GM12878 (cell line): ENCODE measurements at regions not wholly inside any gene's neighbourhood (a gene's known extent, or its start where the extent isn't known, plus 50 kb on each side); places are given as distances from the start of the nearest gene placed in this dataset.

Experiments
- ATAC-seq: fragments of 200-7000 bp; cut with Tn5 transposase; 3 replicates; pipeline ENCODE4 v1.9.1; 2020; ENCODE audit warnings: mild to moderate bottlenecking, moderate library complexity
- BruUV-seq: library from RNA; stranded (reverse); fragments of 400-500 nt; replicated peaks from 2 replicates; lab custom pipeline; 2021; lab: Mats Ljungman, UMichigan
- CTCF ChIA-PET: fragments of 300-600 bp; sonication (Branson Sonifier 250); formaldehyde crosslinking; extraction: SDS; loops from one replicate; lab custom pipeline; 2021; ENCODE audit warnings: inconsistent platforms; lab: Yijun Ruan, JAX
- POLR2A ChIA-PET: fragments of 350-600 bp; formaldehyde crosslinking; extraction: SDS; loops from one replicate; lab custom pipeline; 2021; ENCODE audit warnings: inconsistent platforms; lab: Charles Lee
- RAD21 ChIA-PET: fragments of 300-600 bp; sonication (Branson Sonifier 250); formaldehyde crosslinking; loops from one replicate; lab custom pipeline; 2023; ENCODE audit warnings: antibody characterized with exemption; ENCODE audit not compliant: unreplicated experiment; lab: Charles Lee
- SMC1A ChIA-PET: fragments of 300-600 bp; sonication (Branson Sonifier 250); formaldehyde crosslinking; loops from one replicate; lab custom pipeline; 2023; ENCODE audit not compliant: unreplicated experiment, uncharacterized antibody; lab: Charles Lee
- DNase-seq: peaks from one replicate; pipeline ENCODE4 v3.0.0-alpha.2; 2011; ENCODE audit warnings: low read depth, low spot score
- FAIRE-seq: peaks from 3 replicates; lab custom pipeline; 2011; peaks lifted over from hg19 to GRCh38; lab: Jason Lieb, UNC
- H2AFZ ChIP-seq: 2 replicates; pipeline ENCODE4 v1.6.0; 2011; ENCODE audit warnings: low read depth, low read length, control low read depth; ENCODE audit not compliant: control insufficient read depth
- H3K27ac ChIP-seq: 2 replicates; pipeline ENCODE4 v1.5.1; 2011; ENCODE audit warnings: control low read depth; ENCODE audit not compliant: control insufficient read depth, insufficient read depth
- H3K27me3 ChIP-seq, 2 experiments: replicated peaks in 1 of 2; 2 replicates each; pipeline versions ENCODE4 v1.6.0 to v1.6.1; 2011; ENCODE audit warnings: low read length in 1 of 2; ENCODE audit not compliant: control insufficient read depth in 2 of 2, insufficient read depth in 2 of 2
- H3K36me3 ChIP-seq, 2 experiments: 2 replicates each; pipeline ENCODE4 v1.5.1; 2011; ENCODE audit warnings: low read length in 1 of 2; ENCODE audit not compliant: control insufficient read depth in 2 of 2, insufficient read depth in 2 of 2
- H3K4me1 ChIP-seq: 2 replicates; pipeline ENCODE4 v1.6.1; 2011; ENCODE audit warnings: mild to moderate bottlenecking, low read length, moderate library complexity, mixed read lengths; ENCODE audit not compliant: control insufficient read depth, insufficient read depth
- H3K4me2 ChIP-seq: 2 replicates; pipeline ENCODE4 v1.6.0; 2011; ENCODE audit warnings: control low read depth; ENCODE audit not compliant: control insufficient read depth, insufficient read depth
- H3K4me3 ChIP-seq: fragments of 200-600 bp; sonication (generic); 2 replicates; pipeline ENCODE4 v1.5.1; 2016
- H3K79me2 ChIP-seq: 2 replicates; pipeline ENCODE4 v1.6.0; 2011; ENCODE audit warnings: low read length; ENCODE audit not compliant: control insufficient read depth, insufficient read depth
- H3K9ac ChIP-seq: 2 replicates; pipeline ENCODE4 v1.8.0; 2011; ENCODE audit warnings: low read length, control low read depth, mixed read lengths; ENCODE audit not compliant: control insufficient read depth, insufficient read depth
- H3K9me3 ChIP-seq: replicated peaks from 3 replicates; pipeline ENCODE4 v1.5.1; 2011; ENCODE audit warnings: mild to moderate bottlenecking, low read length; ENCODE audit not compliant: control insufficient read depth, insufficient read depth
- H4K20me1 ChIP-seq: 2 replicates; pipeline ENCODE4 v1.6.0; 2011; ENCODE audit not compliant: control insufficient read depth, insufficient read depth
- ASH2L ChIP-seq: fragments of 300-600, 200-600 bp; sonication (generic); IDR thresholded peaks from 2 replicates; pipeline ENCODE4 v1.6.1; 2017; ENCODE audit warnings: low read depth, mild to moderate bottlenecking, borderline replicate concordance
- CBX3 ChIP-seq: fragments of 200-600 bp; sonication (generic); IDR thresholded peaks from 2 replicates; pipeline ENCODE4 v1.6.1; 2016; ENCODE audit warnings: low read depth, borderline replicate concordance
- CBX5 ChIP-seq: sonication (generic); IDR thresholded peaks from 2 replicates; pipeline ENCODE4 v1.6.1; 2016; ENCODE audit warnings: low read depth, moderate library complexity, mild to moderate bottlenecking, inconsistent platforms
- CHD4 ChIP-seq: fragments of 200-600 bp; sonication (generic); IDR thresholded peaks from 2 replicates; pipeline ENCODE4 v1.6.1; 2016; ENCODE audit warnings: mild to moderate bottlenecking
- GABPA ChIP-seq: IDR thresholded peaks from 2 replicates; pipeline ENCODE4 v1.6.1; 2014; ENCODE audit warnings: antibody characterized with exemption, low read depth, mild to moderate bottlenecking, inconsistent platforms
- KAT2A ChIP-seq: conservative IDR thresholded peaks from 2 replicates; pipeline ENCODE4 v1.6.1; 2011; ENCODE audit warnings: low read depth, low read length; ENCODE audit not compliant: control insufficient read depth
- LARP7 ChIP-seq: fragments of 450-650 bp; IDR thresholded peaks from 2 replicates; pipeline ENCODE4 v1.6.1; 2017; ENCODE audit warnings: mild to moderate bottlenecking
- MYB ChIP-seq: fragments of 150-350 bp; IDR thresholded peaks from 2 replicates; pipeline ENCODE4 v1.6.1; 2014; ENCODE audit warnings: mild to moderate bottlenecking, low read depth, low read length, borderline replicate concordance
- NBN ChIP-seq: fragments of 450-650 bp; IDR thresholded peaks from 2 replicates; pipeline ENCODE4 v1.6.1; 2016
- NR2C2 ChIP-seq: IDR thresholded peaks from 2 replicates; pipeline ENCODE4 v1.6.1; 2011; ENCODE audit warnings: borderline replicate concordance, low read depth; ENCODE audit not compliant: control insufficient read depth, insufficient read length
- NR2F1 ChIP-seq: fragments of 450-650 bp; conservative IDR thresholded peaks from 2 replicates; pipeline ENCODE4 v1.6.1; 2017; ENCODE audit warnings: mild to moderate bottlenecking
- RAD21 ChIP-seq: IDR thresholded peaks from 2 replicates; pipeline ENCODE4 v1.6.1; 2011; ENCODE audit warnings: mild to moderate bottlenecking, low read depth, low read length, moderate library complexity; ENCODE audit not compliant: insufficient read depth
- RAD51 ChIP-seq: fragments of 450-650 bp; IDR thresholded peaks from 2 replicates; pipeline ENCODE4 v1.6.1; 2016; ENCODE audit warnings: moderate library complexity, mild to moderate bottlenecking, inconsistent platforms
- SIX5 ChIP-seq: IDR thresholded peaks from 2 replicates; pipeline ENCODE4 v1.6.1; 2011; ENCODE audit warnings: mild to moderate bottlenecking, low read depth, low read length, moderate library complexity; ENCODE audit not compliant: severe bottlenecking
- SREBF1 ChIP-seq: IDR thresholded peaks from 2 replicates; pipeline ENCODE4 v1.6.1; 2012; ENCODE audit warnings: mild to moderate bottlenecking, low read length
- SRF ChIP-seq, 2 experiments: IDR thresholded peaks; 2 replicates each; pipeline ENCODE4 v1.6.1; 2011; ENCODE audit warnings: low read depth in 2 of 2, low read length in 2 of 2, mild to moderate bottlenecking in 1 of 2, moderate library complexity in 1 of 2
- STAT1 ChIP-seq: fragments of 450-650 bp; conservative IDR thresholded peaks from 2 replicates; pipeline ENCODE4 v1.6.1; 2014; ENCODE audit warnings: antibody characterized with exemption, mild to moderate bottlenecking
- WGBS: methylation state at CpG from one replicate; pipeline ENCODE4 v1.1.6; 2016; ENCODE audit warnings: low lambda C conversion rate; ENCODE audit not compliant: insufficient replicate concordance, insufficient coverage; ENCODE audit errors: missing lambda C conversion rate; 5-methylcytosine and 5-hydroxymethylcytosine counted together
- in situ Hi-C: fragments of 300-500 bp; cut with MboI; formaldehyde crosslinking; loops from 9 replicates; pipeline ENCODE4 v1.14.3; 2018; ENCODE audit warnings: mixed read lengths
- intact Hi-C: fragments of 100-400 bp; cut with micrococcal nuclease; formaldehyde crosslinking; loops from one replicate; pipeline ENCODE4 v1.14.2; 2022; ENCODE audit not compliant: unreplicated experiment
- TF ChIP-seq, protein P1 (sequence below): IDR thresholded peaks from 2 replicates; pipeline ENCODE4 v1.6.1; 2011; ENCODE audit warnings: mild to moderate bottlenecking, low read depth, low read length, moderate library complexity; ENCODE audit not compliant: insufficient replicate concordance
- TF ChIP-seq, protein P2 (sequence below): fragments of 450-650 bp; IDR thresholded peaks from 2 replicates; pipeline ENCODE4 v1.6.1; 2017; ENCODE audit warnings: mild to moderate bottlenecking, low read depth, inconsistent platforms; ENCODE audit not compliant: poor library complexity, severe bottlenecking

DNA sequence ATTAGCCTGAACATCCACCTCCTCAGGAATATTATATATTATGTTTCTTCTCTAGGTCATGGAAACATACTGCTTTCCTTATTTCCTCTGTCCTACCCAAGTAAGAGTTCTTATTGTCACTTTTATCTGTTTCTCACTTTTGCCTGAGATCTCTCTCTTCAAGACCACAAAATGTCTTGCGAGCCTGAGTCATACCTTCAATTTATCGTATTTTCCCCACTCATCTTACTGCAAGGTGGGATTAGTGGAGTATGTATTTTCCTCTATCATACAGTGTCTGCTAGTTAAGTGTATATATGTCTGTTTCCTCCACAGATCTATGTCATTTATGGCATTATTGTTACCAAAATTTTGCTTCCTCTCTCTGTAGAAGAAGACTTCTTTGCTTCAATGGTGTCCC lies 124.5 kb downstream of the EIF4E start:
- no TSS peak for BruUV-seq
- WGBS = 36% methylated on average over 2 of the region's 2 CpGs
- H2AFZ ChIP-seq = no peak overlapping the region
- H3K9me3 ChIP-seq = no peaks in the 10 kb centered on the region
- H3K4me1 ChIP-seq = no peaks in the 10 kb centered on the region
- ATAC-seq (no peak), FAIRE-seq (no peak), DNase-seq (no peak)
- no peaks in the 10 kb centered on the region for H3K27me3 ChIP-seq
- CTCF ChIA-PET = interaction anchor here (1.1 kb wide), 1 partner anchor 31 kb away, joined by 3 read pairs; no protein-coding TSS in a partner anchor
- H3K9ac ChIP-seq = no peak overlapping the region
- no peaks in the 10 kb centered on the region for H4K20me1 ChIP-seq
- no peaks in the 10 kb centered on the region for H3K79me2 ChIP-seq
- intact Hi-C loops = no loop called here
- H3K36me3 ChIP-seq = no peaks in the 10 kb centered on the region
- POLR2A ChIA-PET = no interaction called here
- H3K27ac ChIP-seq = no peak overlapping the region
- in situ Hi-C loops = no loop called here
- RAD21 ChIA-PET = no interaction called here
- TF ChIP-seq NBN (no peak), RAD51 (no peak), NR2F1 (no peak), STAT1 (no peak), SRF (IDR thresholded peaks at IDR 0.05; ENCODE audit: low read depth in 2 of 2, low read length in 2 of 2) (no peak), RAD21 (no peak), MYB (no peak), KAT2A (no peak), GABPA (no peak), ASH2L (no peak), CBX5 (no peak), CBX3 (no peak), SREBF1 (no peak), SIX5 (no peak), CHD4 (no peak), NR2C2 (no peak), LARP7 (no peak)
- TF ChIP-seq, protein P1, sequence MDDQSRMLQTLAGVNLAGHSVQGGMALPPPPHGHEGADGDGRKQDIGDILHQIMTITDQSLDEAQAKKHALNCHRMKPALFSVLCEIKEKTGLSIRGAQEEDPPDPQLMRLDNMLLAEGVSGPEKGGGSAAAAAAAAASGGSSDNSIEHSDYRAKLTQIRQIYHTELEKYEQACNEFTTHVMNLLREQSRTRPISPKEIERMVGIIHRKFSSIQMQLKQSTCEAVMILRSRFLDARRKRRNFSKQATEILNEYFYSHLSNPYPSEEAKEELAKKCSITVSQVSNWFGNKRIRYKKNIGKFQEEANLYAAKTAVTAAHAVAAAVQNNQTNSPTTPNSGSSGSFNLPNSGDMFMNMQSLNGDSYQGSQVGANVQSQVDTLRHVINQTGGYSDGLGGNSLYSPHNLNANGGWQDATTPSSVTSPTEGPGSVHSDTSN = no peak
- TF ChIP-seq, protein P2, sequence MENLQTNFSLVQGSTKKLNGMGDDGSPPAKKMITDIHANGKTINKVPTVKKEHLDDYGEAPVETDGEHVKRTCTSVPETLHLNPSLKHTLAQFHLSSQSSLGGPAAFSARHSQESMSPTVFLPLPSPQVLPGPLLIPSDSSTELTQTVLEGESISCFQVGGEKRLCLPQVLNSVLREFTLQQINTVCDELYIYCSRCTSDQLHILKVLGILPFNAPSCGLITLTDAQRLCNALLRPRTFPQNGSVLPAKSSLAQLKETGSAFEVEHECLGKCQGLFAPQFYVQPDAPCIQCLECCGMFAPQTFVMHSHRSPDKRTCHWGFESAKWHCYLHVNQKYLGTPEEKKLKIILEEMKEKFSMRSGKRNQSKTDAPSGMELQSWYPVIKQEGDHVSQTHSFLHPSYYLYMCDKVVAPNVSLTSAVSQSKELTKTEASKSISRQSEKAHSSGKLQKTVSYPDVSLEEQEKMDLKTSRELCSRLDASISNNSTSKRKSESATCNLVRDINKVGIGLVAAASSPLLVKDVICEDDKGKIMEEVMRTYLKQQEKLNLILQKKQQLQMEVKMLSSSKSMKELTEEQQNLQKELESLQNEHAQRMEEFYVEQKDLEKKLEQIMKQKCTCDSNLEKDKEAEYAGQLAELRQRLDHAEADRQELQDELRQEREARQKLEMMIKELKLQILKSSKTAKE = no peak
- no peak overlapping the region for H3K4me2 ChIP-seq
- SMC1A ChIA-PET = no interaction called here
- no peak overlapping the region for H3K4me3 ChIP-seq
